ENCODE measurements at regions not wholly inside any gene's neighbourhood (a gene's known extent, or its start where the extent isn't known, plus 50 kb on each side); places are given as distances from the start of the nearest gene placed in this dataset.
"Not testable (repeated sequence)": the region's sequence is repeated elsewhere in the genome, so short reads cannot be mapped to it uniquely, and the experiment has no call there.

DNA sequence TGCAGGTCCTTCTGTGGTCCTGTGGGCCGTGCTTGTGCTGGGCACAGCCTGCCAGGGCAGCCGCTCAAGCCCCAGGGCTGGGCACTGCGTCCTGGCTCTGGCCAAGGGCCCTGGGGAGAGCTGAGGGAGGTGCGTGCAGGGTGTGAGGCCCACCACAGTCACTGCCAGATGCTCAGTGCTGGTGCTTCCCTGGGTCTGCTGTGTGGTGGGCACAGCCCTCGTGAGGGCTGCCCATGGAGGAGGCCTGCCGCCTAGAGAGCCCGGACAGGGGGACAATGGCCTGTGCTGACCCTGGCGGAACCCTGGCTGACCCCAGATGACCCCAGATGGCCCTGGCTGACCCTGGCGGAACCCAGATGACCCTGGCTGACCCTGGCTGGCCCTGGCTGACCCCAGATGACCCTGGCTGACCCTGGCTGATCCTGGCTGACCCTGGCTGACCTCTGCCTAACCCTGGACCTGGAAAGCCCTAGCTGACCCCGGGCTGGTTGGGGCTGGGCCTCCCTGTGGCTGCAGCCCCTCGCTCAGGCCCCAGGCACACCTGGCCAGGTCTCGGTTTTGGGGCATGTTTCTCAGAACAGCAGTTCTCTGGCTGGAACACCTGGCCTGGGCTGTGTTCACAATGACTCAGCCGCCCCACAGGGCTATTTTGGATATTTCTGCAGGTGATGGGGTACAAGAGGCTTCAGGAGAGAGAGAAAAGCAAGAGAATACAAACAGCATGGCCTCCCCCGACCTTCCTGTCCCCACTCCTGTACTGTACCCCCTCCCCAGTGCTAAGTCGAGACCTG, 55.4 kb downstream of the TMEM121 start:
- no peak overlapping the region for H3K4me3 ChIP-seq (ENCODE audit: low read depth, low read length)
- DNase-seq (ENCODE audit: low read depth), result no peak
- TF ChIP-seq, protein P1, sequence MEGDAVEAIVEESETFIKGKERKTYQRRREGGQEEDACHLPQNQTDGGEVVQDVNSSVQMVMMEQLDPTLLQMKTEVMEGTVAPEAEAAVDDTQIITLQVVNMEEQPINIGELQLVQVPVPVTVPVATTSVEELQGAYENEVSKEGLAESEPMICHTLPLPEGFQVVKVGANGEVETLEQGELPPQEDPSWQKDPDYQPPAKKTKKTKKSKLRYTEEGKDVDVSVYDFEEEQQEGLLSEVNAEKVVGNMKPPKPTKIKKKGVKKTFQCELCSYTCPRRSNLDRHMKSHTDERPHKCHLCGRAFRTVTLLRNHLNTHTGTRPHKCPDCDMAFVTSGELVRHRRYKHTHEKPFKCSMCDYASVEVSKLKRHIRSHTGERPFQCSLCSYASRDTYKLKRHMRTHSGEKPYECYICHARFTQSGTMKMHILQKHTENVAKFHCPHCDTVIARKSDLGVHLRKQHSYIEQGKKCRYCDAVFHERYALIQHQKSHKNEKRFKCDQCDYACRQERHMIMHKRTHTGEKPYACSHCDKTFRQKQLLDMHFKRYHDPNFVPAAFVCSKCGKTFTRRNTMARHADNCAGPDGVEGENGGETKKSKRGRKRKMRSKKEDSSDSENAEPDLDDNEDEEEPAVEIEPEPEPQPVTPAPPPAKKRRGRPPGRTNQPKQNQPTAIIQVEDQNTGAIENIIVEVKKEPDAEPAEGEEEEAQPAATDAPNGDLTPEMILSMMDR (IDR thresholded peaks at IDR 0.05; ENCODE audit: low read depth, low read length), result no peak
- TF ChIP-seq POLR2A (IDR thresholded peaks at IDR 0.05; ENCODE audit: extremely low read depth, insufficient read length) (no peak), MYC (IDR thresholded peaks at IDR 0.05; ENCODE audit: low read depth, low read length) (no peak)
- TF ChIP-seq, protein P2, sequence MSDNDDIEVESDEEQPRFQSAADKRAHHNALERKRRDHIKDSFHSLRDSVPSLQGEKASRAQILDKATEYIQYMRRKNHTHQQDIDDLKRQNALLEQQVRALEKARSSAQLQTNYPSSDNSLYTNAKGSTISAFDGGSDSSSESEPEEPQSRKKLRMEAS (IDR thresholded peaks at IDR 0.05; ENCODE audit: low read depth, low read length), result no peak

DNA sequence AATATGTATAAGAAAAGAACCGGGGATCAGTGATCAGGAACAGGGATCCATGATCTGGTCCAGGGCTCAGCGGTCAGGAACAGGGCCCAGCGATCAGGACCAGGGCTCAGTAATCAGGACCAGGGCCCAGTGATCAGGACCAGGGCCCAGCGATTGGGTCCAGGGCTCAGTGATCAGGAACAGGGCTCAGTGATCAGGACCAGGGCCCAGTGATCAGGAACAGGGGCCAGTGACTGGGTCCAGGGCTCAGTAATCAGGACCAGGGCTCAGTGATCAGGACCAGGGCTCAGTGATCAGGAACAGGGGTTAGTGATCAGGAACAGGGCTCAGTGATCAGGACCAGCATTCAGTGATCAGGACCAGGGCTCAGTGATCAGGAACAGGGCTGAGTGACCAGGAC, 56.3 kb downstream of the TMEM121 start:
- H3K4me3 ChIP-seq (ENCODE audit: low read depth, low read length), result no peak overlapping the region
- TF ChIP-seq, protein P2 (IDR thresholded peaks at IDR 0.05; ENCODE audit: low read depth, low read length), result no peak
- no peak for TF ChIP-seq MYC (IDR thresholded peaks at IDR 0.05; ENCODE audit: low read depth, low read length)
- TF ChIP-seq, protein P1 (IDR thresholded peaks at IDR 0.05; ENCODE audit: low read depth, low read length), result no peak
- no peak for TF ChIP-seq POLR2A (IDR thresholded peaks at IDR 0.05; ENCODE audit: extremely low read depth, insufficient read length)
- DNase-seq (ENCODE audit: low read depth), result no peak

DNA sequence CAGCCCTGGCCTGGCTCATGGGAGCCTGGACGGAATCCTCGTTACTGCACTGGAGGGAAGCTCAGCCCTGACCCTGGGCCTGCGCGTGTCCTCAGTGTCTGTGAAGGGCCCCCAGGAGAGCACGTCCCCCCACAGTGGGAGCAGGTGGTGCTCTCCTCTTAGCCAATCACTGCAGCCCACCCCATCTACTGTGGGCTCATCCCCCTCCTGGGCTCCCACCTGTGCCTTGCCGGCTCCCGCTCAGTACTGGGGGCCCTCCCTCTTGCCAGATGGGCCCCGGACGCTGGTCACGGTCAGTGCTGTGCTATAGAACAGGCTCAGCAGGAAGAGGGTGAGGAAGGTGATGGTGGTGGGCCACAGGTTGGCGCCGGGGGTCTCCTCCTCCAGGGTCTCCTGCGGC, 57.5 kb downstream of the TMEM121 start:
- H3K4me3 ChIP-seq (ENCODE audit: low read depth, low read length); DNase-seq (ENCODE audit: low read depth): not testable (repeated sequence)

DNA sequence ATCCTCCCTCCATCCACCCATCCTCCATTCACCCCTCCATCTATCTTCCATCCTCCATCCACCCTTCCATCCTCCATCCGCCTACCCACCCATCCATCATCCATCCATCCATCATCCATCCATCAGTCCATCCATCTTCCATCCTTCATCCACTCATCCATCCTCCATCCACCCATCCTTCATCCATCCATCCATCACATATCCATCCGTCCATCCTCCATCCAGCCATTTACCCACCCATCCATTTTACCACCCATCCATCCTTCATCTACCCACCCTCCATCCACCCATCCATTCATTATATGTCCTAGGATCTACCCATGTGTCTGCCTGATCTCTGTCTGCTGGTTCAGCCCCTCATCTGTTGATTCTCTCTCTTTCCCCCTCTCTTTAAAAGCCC, 58.9 kb downstream of the TMEM121 start:
- H3K4me3 ChIP-seq (ENCODE audit: low read depth, low read length); DNase-seq (ENCODE audit: low read depth): not testable (repeated sequence)

DNA sequence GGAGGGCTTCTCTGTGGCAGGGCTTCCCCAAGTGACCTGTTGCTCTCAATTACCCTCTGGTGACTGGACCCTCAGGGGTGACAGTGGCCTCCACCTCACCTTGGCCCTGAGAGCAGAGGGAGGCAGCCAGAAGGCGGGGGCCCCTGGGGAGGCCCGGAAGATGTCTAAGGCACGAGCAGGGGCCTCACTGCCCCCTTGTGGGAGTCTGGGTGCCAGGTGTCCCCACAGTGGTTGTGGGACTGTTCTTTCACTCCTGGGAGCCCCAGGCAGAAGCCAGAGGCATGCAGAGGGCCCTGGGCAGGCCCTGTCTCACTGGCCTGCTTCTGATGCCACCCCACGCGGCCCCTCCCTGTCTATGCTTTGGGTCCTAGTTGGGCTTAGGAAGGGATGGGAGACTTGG, 59.3 kb downstream of the TMEM121 start:
- not testable (repeated sequence) for DNase-seq (ENCODE audit: low read depth); H3K4me3 ChIP-seq (ENCODE audit: low read depth, low read length)

DNA sequence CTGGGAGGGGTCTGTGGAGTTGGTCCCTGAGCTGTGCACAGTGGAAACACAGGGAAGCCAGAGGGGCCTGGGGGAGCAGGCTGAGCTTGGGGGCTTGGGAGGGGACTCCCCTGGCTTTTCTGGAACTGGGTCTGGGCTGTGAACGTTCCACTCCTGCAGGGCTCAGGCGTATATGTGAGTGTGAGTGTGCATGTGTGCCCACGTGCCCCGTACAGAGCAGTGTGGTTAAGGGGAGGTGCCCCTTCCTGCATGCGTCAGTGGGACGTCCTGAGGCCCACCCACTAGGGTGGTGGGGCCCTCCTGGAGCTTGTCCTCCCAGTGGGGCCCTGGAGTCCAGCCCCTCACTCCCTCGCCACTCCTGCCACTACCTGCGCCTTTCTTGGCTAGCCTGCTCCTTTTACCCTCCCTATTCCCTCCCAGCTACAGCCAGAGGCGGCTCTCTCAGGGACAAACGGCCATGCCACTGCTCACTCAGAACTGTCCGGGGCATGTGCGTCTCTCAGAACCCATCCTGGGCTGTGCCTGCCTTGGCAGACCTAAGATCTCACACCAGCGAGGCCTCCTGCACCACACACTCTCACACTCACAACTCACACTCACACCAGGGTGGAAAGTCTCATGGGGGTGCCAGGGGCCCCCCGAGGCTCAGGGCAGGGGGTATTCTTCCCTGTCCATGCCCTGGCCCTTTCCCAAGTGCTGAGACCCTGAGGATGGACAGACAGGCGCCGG, 59.9 kb downstream of the TMEM121 start:
- not testable (repeated sequence) for H3K4me3 ChIP-seq (ENCODE audit: low read depth, low read length); DNase-seq (ENCODE audit: low read depth)

DNA sequence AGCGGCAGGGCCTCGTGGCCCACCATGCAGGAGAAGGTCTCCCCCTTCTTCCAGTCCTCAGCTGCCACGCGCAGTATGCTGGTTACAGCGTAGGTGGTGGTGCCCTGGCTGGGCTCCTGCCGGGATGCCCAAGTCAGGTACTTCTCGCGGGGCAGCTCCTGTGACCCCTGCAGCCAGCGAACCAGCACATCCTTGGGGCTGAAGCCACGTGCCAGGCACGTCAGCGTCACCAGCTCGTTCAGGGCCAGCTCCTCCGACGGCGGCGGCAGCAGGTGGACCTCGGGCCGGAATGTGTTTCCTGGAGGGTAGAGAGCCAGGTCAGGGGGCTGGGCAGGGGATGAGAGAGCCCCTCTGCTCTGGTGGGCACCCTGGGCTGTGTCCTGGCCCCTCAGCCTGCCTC, 60.7 kb downstream of the TMEM121 start:
- not testable (repeated sequence) for H3K4me3 ChIP-seq (ENCODE audit: low read depth, low read length); DNase-seq (ENCODE audit: low read depth)

DNA sequence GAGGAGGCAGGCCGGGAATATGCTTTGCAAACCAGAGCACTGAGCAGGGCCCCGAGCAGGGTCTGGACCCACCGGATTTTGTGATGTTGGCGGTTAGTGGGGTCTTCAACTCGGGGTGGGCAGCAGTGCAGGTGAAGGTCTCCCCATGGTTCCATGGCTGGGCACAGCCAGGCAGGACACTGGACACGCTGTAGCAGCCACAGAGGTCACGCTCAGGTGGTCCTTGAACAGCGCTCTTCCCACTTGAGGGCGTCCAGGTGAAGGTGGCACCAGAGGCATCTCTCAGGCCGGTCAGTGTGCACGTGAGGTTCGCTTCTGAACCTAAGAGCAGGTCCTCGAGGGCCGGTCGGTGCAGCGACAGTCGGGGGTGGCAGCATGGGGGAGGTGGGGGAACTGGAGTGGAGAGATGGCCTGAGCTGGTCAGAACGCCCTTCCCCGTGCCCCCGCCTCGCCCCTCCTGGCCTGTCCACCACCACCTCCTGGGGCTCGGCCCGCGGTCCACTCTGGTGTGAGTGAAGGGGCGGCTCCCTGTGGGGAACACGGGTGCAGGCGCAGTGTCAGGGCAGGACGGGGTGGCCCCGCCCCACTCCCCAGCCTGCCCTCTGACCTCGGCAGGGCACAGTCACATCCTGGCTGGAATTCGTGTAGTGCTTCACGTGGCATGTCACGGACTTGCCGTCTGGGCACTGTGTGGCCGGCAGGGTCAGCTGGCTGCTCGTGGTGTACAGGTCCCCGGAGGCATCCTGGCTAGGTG, 61.3 kb downstream of the TMEM121 start:
- not testable (repeated sequence) for H3K4me3 ChIP-seq (ENCODE audit: low read depth, low read length); DNase-seq (ENCODE audit: low read depth)

DNA sequence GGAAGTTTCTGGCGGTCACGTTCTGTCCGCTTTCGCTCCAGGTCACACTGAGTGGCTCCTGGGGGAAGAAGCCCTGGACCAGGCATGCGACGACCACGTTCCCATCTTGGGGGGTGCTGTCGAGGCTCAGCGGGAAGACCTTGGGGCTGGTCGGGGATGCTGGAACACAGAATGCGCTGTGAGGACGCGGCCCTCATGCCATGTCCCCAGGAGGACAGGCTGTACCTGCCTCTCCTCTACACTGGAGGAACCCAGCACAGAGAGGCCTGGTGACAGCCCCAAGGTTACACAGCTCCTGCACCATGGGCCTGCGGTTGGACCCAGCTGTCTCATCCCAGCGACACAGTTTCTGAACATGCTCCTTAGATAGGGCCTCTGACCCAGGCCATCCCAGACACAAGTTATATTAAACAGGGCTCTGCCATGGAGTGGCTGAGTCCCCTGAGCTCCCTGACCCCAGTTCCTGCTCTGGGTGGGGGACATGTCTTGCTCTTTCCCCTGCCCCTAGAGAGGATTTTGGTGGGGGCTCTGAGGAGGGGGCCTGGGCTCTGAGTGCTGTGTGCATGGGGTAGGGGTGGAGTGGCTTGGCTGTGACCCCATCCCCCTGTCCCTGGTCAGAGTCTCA, 62.0 kb downstream of the TMEM121 start:
- no peak overlapping the region for H3K4me3 ChIP-seq (ENCODE audit: low read depth, low read length)
- TF ChIP-seq, protein P1 (IDR thresholded peaks at IDR 0.05; ENCODE audit: low read depth, low read length), result no peak
- TF ChIP-seq, protein P2 (IDR thresholded peaks at IDR 0.05; ENCODE audit: low read depth, low read length), result no peak
- TF ChIP-seq MYC (IDR thresholded peaks at IDR 0.05; ENCODE audit: low read depth, low read length), result no peak
- TF ChIP-seq POLR2A (IDR thresholded peaks at IDR 0.05; ENCODE audit: extremely low read depth, insufficient read length), result no peak
- no peak for DNase-seq (ENCODE audit: low read depth)

All from NB4 (cell line).